ENCODE measurements at regions not wholly inside any gene's neighbourhood (a gene's known extent, or its start where the extent isn't known, plus 50 kb on each side); places are given as distances from the start of the nearest gene placed in this dataset.
"Not testable (repeated sequence)": the region's sequence is repeated elsewhere in the genome, so short reads cannot be mapped to it uniquely, and the experiment has no call there.

- TF ChIP-seq, protein P1, sequence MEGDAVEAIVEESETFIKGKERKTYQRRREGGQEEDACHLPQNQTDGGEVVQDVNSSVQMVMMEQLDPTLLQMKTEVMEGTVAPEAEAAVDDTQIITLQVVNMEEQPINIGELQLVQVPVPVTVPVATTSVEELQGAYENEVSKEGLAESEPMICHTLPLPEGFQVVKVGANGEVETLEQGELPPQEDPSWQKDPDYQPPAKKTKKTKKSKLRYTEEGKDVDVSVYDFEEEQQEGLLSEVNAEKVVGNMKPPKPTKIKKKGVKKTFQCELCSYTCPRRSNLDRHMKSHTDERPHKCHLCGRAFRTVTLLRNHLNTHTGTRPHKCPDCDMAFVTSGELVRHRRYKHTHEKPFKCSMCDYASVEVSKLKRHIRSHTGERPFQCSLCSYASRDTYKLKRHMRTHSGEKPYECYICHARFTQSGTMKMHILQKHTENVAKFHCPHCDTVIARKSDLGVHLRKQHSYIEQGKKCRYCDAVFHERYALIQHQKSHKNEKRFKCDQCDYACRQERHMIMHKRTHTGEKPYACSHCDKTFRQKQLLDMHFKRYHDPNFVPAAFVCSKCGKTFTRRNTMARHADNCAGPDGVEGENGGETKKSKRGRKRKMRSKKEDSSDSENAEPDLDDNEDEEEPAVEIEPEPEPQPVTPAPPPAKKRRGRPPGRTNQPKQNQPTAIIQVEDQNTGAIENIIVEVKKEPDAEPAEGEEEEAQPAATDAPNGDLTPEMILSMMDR (conservative IDR thresholded peaks at IDR 0.05; ENCODE audit: low read depth, low read length) = not testable (repeated sequence)
- TF ChIP-seq EZH2 (IDR thresholded peaks at IDR 0.05; ENCODE audit: borderline replicate concordance, low read depth, low read length, poor library complexity, severe bottlenecking) = not testable (repeated sequence)
Observed at GRCh38 chr3:180448407-180448806, 153.6 kb upstream of the TTC14 start.
